IMR-90 (cell line): ENCODE measurements at regions not wholly inside any gene's neighbourhood (a gene's known extent, or its start where the extent isn't known, plus 50 kb on each side); places are given as distances from the start of the nearest gene placed in this dataset.

ENCODE experiments used
- BHLHE40 ChIP-seq: fragments of 150-350 bp; IDR thresholded peaks from 2 replicates; pipeline ENCODE4 v1.6.1; 2016; ENCODE audit warnings: mild to moderate bottlenecking, low read depth, low read length
- CEBPB ChIP-seq: IDR thresholded peaks from 2 replicates; pipeline ENCODE4 v1.6.1; 2012; ENCODE audit warnings: low read depth, low read length, improper control_type of control experiment
- CHD1 ChIP-seq: IDR thresholded peaks from 2 replicates; pipeline ENCODE4 v1.6.1; 2012; ENCODE audit warnings: low read depth, low read length, improper control_type of control experiment
- FOS ChIP-seq: fragments of 150-350 bp; IDR thresholded peaks from 2 replicates; pipeline ENCODE4 v1.6.1; 2016; ENCODE audit warnings: low read depth, low read length
- MAZ ChIP-seq: IDR thresholded peaks from 2 replicates; pipeline ENCODE4 v1.6.1; 2012; ENCODE audit warnings: low read depth, mild to moderate bottlenecking, low read length, improper control_type of control experiment, moderate library complexity, borderline replicate concordance
- NFE2L2 ChIP-seq: fragments of 150-350 bp; IDR thresholded peaks from 2 replicates; pipeline ENCODE4 v1.6.1; 2016; ENCODE audit warnings: low read depth, mild to moderate bottlenecking, low read length
- POLR2A ChIP-seq: IDR thresholded peaks from 2 replicates; pipeline ENCODE4 v1.6.1; 2012; ENCODE audit warnings: mild to moderate bottlenecking, low read depth, low read length
- RAD21 ChIP-seq: IDR thresholded peaks from 2 replicates; pipeline ENCODE4 v1.6.1; 2012; ENCODE audit warnings: low read length, improper control_type of control experiment
- RFX5 ChIP-seq: IDR thresholded peaks from 2 replicates; pipeline ENCODE4 v1.8.0; 2012; ENCODE audit warnings: low read depth, mild to moderate bottlenecking, low read length, moderate library complexity
- SMC3 ChIP-seq: fragments of 150-350 bp; IDR thresholded peaks from 2 replicates; pipeline ENCODE4 v1.6.1; 2016; ENCODE audit warnings: low read depth, mild to moderate bottlenecking, antibody characterized with exemption, low read length, moderate library complexity
- TF ChIP-seq, protein P1 (sequence below): conservative IDR thresholded peaks from 2 replicates; pipeline ENCODE4 v1.5.1; 2012; ENCODE audit warnings: mild to moderate bottlenecking, low read depth, low read length, improper control_type of control experiment
- TF ChIP-seq, protein P2 (sequence below): fragments of 150-350 bp; IDR thresholded peaks from 2 replicates; pipeline ENCODE4 v1.6.1; 2017; ENCODE audit warnings: mild to moderate bottlenecking, antibody characterized with exemption, low read length, low read depth
- TF ChIP-seq, protein P3 (sequence below): fragments of 150-350 bp; IDR thresholded peaks from 2 replicates; pipeline ENCODE4 v1.6.1; 2016; ENCODE audit warnings: low read depth, mild to moderate bottlenecking, low read length, moderate library complexity, borderline replicate concordance

DNA sequence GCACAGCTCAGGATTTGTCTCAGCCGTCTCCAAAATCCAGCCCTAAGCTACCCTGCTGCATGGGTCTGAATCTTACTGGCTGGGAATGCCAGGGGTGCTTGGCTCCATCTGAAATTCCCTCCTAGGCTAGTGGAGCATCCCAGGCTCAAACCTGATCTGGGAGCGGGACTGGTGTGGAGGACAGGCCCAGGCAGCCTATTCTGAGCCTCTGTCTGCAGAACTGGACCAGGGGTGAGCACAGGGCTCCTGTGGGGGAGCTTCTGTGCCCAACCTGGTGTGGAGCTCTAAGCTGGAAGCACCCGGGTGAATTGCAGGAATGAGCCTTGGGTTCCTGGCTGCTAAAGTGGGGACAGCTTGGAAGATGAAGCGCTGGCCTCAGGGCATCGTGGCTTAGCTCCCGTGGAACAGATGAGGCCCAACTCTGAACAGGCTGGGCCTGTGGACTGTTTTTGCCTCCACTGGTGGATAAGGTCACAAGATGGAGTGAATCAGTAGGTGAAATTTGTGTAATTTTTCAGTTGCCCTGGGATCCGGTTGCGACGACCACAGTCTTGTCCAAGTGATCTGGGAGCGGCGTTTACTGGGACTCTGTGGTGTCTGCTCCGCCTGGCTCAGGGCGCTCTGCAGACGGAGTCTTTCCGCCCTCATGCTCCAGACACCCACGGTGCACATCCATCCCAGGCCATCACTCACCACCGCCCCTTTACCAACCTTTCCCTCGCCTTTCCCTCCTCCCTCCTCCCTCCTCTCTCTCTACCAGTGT lies 79.5 kb downstream of the TEX29 start:
- TF ChIP-seq, protein P1, sequence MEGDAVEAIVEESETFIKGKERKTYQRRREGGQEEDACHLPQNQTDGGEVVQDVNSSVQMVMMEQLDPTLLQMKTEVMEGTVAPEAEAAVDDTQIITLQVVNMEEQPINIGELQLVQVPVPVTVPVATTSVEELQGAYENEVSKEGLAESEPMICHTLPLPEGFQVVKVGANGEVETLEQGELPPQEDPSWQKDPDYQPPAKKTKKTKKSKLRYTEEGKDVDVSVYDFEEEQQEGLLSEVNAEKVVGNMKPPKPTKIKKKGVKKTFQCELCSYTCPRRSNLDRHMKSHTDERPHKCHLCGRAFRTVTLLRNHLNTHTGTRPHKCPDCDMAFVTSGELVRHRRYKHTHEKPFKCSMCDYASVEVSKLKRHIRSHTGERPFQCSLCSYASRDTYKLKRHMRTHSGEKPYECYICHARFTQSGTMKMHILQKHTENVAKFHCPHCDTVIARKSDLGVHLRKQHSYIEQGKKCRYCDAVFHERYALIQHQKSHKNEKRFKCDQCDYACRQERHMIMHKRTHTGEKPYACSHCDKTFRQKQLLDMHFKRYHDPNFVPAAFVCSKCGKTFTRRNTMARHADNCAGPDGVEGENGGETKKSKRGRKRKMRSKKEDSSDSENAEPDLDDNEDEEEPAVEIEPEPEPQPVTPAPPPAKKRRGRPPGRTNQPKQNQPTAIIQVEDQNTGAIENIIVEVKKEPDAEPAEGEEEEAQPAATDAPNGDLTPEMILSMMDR, result no peak
- no peak for TF ChIP-seq FOS
- no peak for TF ChIP-seq POLR2A
- TF ChIP-seq BHLHE40, result no peak
- no peak for TF ChIP-seq CHD1
- no peak for TF ChIP-seq RFX5
- TF ChIP-seq, protein P2, sequence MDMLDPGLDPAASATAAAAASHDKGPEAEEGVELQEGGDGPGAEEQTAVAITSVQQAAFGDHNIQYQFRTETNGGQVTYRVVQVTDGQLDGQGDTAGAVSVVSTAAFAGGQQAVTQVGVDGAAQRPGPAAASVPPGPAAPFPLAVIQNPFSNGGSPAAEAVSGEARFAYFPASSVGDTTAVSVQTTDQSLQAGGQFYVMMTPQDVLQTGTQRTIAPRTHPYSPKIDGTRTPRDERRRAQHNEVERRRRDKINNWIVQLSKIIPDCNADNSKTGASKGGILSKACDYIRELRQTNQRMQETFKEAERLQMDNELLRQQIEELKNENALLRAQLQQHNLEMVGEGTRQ, result no peak
- no peak for TF ChIP-seq MAZ
- TF ChIP-seq SMC3, result no peak
- TF ChIP-seq CEBPB, result no peak
- TF ChIP-seq, protein P3, sequence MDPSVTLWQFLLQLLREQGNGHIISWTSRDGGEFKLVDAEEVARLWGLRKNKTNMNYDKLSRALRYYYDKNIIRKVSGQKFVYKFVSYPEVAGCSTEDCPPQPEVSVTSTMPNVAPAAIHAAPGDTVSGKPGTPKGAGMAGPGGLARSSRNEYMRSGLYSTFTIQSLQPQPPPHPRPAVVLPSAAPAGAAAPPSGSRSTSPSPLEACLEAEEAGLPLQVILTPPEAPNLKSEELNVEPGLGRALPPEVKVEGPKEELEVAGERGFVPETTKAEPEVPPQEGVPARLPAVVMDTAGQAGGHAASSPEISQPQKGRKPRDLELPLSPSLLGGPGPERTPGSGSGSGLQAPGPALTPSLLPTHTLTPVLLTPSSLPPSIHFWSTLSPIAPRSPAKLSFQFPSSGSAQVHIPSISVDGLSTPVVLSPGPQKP, result no peak
- no peak for TF ChIP-seq RAD21
- no peak for TF ChIP-seq NFE2L2
